ENCODE measurements at regions not wholly inside any gene's neighbourhood (a gene's known extent, or its start where the extent isn't known, plus 50 kb on each side); places are given as distances from the start of the nearest gene placed in this dataset.
"Not testable (repeated sequence)": the region's sequence is repeated elsewhere in the genome, so short reads cannot be mapped to it uniquely, and the experiment has no call there.

- 75 to 82% methylated on average over 16 to 17 of the region's 17 CpGs for WGBS, 2 donors
- H3K27ac ChIP-seq, result no peak overlapping the region
Observed at GRCh38 chr7:156015237-156016020, 203.2 kb upstream of the SHH start.

GRCh38 chr7:156014808-156015207 is 202.5 kb upstream of the SHH start:
- DNase-seq, result no peak
- Histone ChIP-seq H3K27ac (no peak overlapping the region), H3K4me1 (no peaks in the 10 kb centered on the region), H3K36me3 (no peaks in the 10 kb centered on the region), H3K9me3 (no peaks in the 10 kb centered on the region), H3K27me3 (no peaks in the 10 kb centered on the region), H3K4me3 (replicated peaks in 1 of 3) (no peak overlapping the region)
- WGBS, 2 donors, result 83% methylated on average over 2 of the region's 2 CpGs; no CpG with 5 or more reads in 1 of the 2 donors
- intact Hi-C loops (cut with DNase I), result no loop called here
- TF ChIP-seq POLR2A (IDR thresholded peaks at IDR 0.05), result no peak
- TF ChIP-seq, protein P1, sequence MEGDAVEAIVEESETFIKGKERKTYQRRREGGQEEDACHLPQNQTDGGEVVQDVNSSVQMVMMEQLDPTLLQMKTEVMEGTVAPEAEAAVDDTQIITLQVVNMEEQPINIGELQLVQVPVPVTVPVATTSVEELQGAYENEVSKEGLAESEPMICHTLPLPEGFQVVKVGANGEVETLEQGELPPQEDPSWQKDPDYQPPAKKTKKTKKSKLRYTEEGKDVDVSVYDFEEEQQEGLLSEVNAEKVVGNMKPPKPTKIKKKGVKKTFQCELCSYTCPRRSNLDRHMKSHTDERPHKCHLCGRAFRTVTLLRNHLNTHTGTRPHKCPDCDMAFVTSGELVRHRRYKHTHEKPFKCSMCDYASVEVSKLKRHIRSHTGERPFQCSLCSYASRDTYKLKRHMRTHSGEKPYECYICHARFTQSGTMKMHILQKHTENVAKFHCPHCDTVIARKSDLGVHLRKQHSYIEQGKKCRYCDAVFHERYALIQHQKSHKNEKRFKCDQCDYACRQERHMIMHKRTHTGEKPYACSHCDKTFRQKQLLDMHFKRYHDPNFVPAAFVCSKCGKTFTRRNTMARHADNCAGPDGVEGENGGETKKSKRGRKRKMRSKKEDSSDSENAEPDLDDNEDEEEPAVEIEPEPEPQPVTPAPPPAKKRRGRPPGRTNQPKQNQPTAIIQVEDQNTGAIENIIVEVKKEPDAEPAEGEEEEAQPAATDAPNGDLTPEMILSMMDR (IDR thresholded peaks at IDR 0.05), result no peak

More at GRCh38 chr7:156015237-156016020, 203.2 kb upstream of the SHH start:
- Histone ChIP-seq H3K9me3 (no peaks in the 10 kb centered on the region), H3K36me3 (no peaks in the 10 kb centered on the region), H3K27me3 (no peaks in the 10 kb centered on the region), H3K4me3 (replicated peaks in 1 of 3) (no peak overlapping the region), H3K4me1 (no peaks in the 10 kb centered on the region)
- DNase-seq, result no peak
- intact Hi-C loops (cut with DNase I), result no loop called here
- TF ChIP-seq, protein P1 (IDR thresholded peaks at IDR 0.05), result no peak
- TF ChIP-seq POLR2A (IDR thresholded peaks at IDR 0.05), result no peak

- no peaks in the 10 kb centered on the region for H3K4me1 ChIP-seq
- H3K27ac ChIP-seq, result no peak overlapping the region
- no peaks in the 10 kb centered on the region for H3K36me3 ChIP-seq
- no peaks in the 10 kb centered on the region for H3K9me3 ChIP-seq
- no peak for DNase-seq
- H3K4me3 ChIP-seq (replicated peaks in 1 of 3), result no peak overlapping the region
- no peaks in the 10 kb centered on the region for H3K27me3 ChIP-seq
- intact Hi-C loops (cut with DNase I), result no loop called here
- TF ChIP-seq, protein P1 (IDR thresholded peaks at IDR 0.05), result no peak
- TF ChIP-seq POLR2A (IDR thresholded peaks at IDR 0.05), result no peak
Observed at GRCh38 chr7:156014201-156014600, 201.9 kb upstream of the SHH start.

DNA sequence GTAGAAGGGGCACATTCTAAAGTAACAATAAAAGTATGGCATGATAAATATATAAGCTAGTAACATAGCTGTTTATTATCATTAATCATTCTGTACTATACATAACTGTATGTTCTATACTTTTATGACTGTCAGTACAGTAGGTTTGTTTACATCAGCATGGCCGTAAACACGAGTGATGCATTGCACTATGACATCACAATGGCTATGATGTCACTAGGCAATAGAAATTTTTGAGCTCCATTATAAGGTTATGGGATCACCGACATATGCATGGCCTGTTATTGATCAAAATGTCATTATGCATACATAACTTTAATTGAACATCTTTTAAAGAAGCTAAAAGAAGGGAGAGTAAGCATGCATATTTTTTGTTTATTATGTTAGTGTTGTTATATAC is 200.1 kb upstream of the SHH start:
- Histone ChIP-seq H3K27me3 (no peaks in the 10 kb centered on the region), H3K36me3 (no peaks in the 10 kb centered on the region), H3K4me3 (replicated peaks in 1 of 3) (no peak overlapping the region), H3K27ac (no peak overlapping the region), H3K4me1 (no peaks in the 10 kb centered on the region), H3K9me3 (no peaks in the 10 kb centered on the region)
- intact Hi-C loops (cut with DNase I), result no loop called here
- WGBS, 2 donors, result 89 to 90% methylated on average over 3 of the region's 3 CpGs
- TF ChIP-seq POLR2A (IDR thresholded peaks at IDR 0.05), result no peak
- TF ChIP-seq, protein P1 (IDR thresholded peaks at IDR 0.05), result no peak
- no peak for DNase-seq

DNA sequence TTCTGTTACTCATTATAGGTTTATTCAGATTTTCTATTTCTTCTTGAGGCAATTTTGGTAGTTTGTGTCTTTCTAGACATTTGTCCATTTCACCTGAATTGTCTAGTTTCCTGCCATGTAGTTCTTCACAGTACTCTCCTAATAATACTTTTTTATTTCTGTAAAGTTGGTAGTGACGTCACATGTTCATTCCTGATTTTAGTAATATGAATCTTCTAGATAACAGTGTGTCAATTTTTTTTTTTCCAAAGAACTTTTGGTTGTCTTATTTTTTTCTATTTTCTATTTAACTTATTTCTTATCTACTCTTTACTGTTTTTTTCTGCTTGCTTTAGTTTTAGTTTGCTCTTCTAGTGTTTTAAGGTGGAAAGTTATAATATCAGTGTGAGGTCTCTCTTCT is 197.3 kb upstream of the SHH start:
- no peaks in the 10 kb centered on the region for H3K27me3 ChIP-seq
- H3K4me3 ChIP-seq (replicated peaks in 1 of 3), result no peak overlapping the region
- no peaks in the 10 kb centered on the region for H3K36me3 ChIP-seq
- intact Hi-C loops (cut with DNase I), result no loop called here
- no peak overlapping the region for H3K27ac ChIP-seq
- 80 to 87% methylated on average over 1 of the region's 1 CpG for WGBS, 2 donors
- no peak for DNase-seq
- no peak for TF ChIP-seq POLR2A (IDR thresholded peaks at IDR 0.05)
- TF ChIP-seq, protein P1 (IDR thresholded peaks at IDR 0.05), result no peak
- no peaks in the 10 kb centered on the region for H3K4me1 ChIP-seq
- no peaks in the 10 kb centered on the region for H3K9me3 ChIP-seq

DNA sequence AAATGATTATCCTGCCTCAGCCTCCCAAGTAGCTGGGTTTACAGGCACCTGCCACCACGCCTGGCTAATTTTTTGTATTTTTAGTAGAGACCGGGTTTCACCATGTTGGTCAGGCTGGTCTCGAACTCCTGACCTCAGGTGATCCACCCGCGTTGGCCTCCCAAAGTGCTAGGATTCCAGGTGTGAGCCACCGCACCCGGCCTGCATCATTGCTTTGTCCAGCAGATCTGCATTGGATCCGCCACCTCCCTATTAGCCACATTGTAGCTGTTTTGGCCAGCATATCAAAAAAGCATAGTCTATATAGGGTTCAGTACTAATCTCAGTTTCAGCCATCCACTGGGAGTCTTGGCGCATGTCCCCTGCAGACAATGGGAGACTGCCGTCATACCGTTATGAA is 194.6 kb upstream of the SHH start:
- DNase-seq; H3K27me3 ChIP-seq; intact Hi-C loops (cut with DNase I); H3K9me3 ChIP-seq; H3K27ac ChIP-seq; H3K36me3 ChIP-seq; H3K4me1 ChIP-seq; H3K4me3 ChIP-seq (replicated peaks in 1 of 3): not testable (repeated sequence)
- WGBS, 2 donors, result 96% methylated on average over 11 of the region's 11 CpGs

All from thyroid gland (tissue), 4 donors.